Cardiac muscle cell (in vitro differentiated cells and primary cell): ENCODE measurements at regions not wholly inside any gene's neighbourhood (a gene's known extent, or its start where the extent isn't known, plus 50 kb on each side); places are given as distances from the start of the nearest gene placed in this dataset.
A peak's percentile ranks its signal among the peaks of the same experiment; 100 is the strongest.

ENCODE experiments used
- DNase-seq, 2 donors: peaks; one replicate each; pipeline versions ENCODE4 v3.0.0 to v3.0.0-alpha.2; 2010 to 2017; ENCODE audit warnings: low read depth in 1 of 2, low spot score in 1 of 2
- H3K27ac ChIP-seq: fragments of 200-600 bp; sonication (generic); 2 replicates; pipeline ENCODE4 v1.5.1; 2016
- H3K27me3 ChIP-seq: fragments of 200-600 bp; sonication (generic); 2 replicates; pipeline ENCODE4 v1.6.0; 2016; ENCODE audit warnings: control low read depth
- H3K36me3 ChIP-seq: fragments of 200-600 bp; sonication (generic); 2 replicates; pipeline ENCODE4 v1.5.1; 2016; ENCODE audit warnings: control low read depth
- H3K4me1 ChIP-seq: fragments of 200-600 bp; sonication (generic); 2 replicates; pipeline ENCODE4 v1.8.1; 2017; ENCODE audit warnings: low read depth, mild to moderate bottlenecking, mixed run types
- H3K4me3 ChIP-seq: fragments of 200-600 bp; sonication (generic); 2 replicates; pipeline ENCODE4 v1.5.1; 2016; ENCODE audit warnings: mild to moderate bottlenecking
- H3K9me3 ChIP-seq: fragments of 200-600 bp; sonication (generic); 2 replicates; pipeline ENCODE4 v1.5.1; 2017; ENCODE audit warnings: low read depth, mild to moderate bottlenecking, control low read depth
- CTCF ChIP-seq: IDR thresholded peaks from 2 replicates; pipeline ENCODE4 v1.5.1; 2012; ENCODE audit warnings: low read depth, mild to moderate bottlenecking, low read length

- H3K27me3 ChIP-seq, result peaks cover 25% of the 10 kb centered on the region
- no peak overlapping the region for H3K4me3 ChIP-seq
- H3K9me3 ChIP-seq, result no peaks in the 10 kb centered on the region
- no peaks in the 10 kb centered on the region for H3K4me1 ChIP-seq
- no peak overlapping the region for H3K27ac ChIP-seq
- peak in 1 of 2 donors; percentile 70 for DNase-seq
- H3K36me3 ChIP-seq, result no peaks in the 10 kb centered on the region
- no peak for TF ChIP-seq CTCF
These were observed 580.8 kb upstream of the EEF2KMT start for GRCh38 chr16:5678371-5678770.

- H3K27me3 ChIP-seq, result peaks cover 31% of the 10 kb centered on the region
- no peak overlapping the region for H3K4me3 ChIP-seq
- H3K36me3 ChIP-seq, result no peaks in the 10 kb centered on the region
- H3K27ac ChIP-seq, result no peak overlapping the region
- DNase-seq, result no peak
- no peaks in the 10 kb centered on the region for H3K4me1 ChIP-seq
- H3K9me3 ChIP-seq, result no peaks in the 10 kb centered on the region
- no peak for TF ChIP-seq CTCF
These were observed 573.8 kb upstream of the EEF2KMT start for GRCh38 chr16:5671421-5671820.

- H3K27ac ChIP-seq, result no peak overlapping the region
- no peak for TF ChIP-seq CTCF
These were observed 572.6 kb upstream of the EEF2KMT start for GRCh38 chr16:5670198-5670597.

DNA sequence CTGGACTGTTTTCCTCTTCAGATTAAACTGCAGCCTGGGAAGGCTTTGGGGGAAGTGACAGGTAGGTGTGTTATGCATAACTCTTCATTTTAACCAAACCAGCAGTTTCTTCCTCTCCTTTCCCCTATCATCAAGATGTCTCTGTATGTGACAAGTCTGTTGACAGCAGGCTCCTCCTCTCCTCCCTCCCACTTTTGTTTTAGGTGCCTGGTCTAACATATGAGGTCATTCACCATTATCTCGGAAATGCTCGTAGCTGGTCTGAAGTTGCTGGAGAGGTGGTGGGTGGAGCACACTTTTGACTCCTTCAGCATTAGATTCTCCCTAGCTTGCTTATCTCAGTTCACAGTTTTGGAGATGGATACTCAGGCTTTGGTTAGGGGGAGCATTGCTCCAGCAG lies 571.0 kb upstream of the EEF2KMT start:
- no peak for DNase-seq
- no peak overlapping the region for H3K4me3 ChIP-seq
- TF ChIP-seq CTCF, result no peak
- peaks cover 22% of the 10 kb centered on the region for H3K27me3 ChIP-seq
- no peaks in the 10 kb centered on the region for H3K36me3 ChIP-seq
- no peak overlapping the region for H3K27ac ChIP-seq
- H3K9me3 ChIP-seq, result no peaks in the 10 kb centered on the region
- no peaks in the 10 kb centered on the region for H3K4me1 ChIP-seq

More at GRCh38 chr16:5670198-5670597, 572.6 kb upstream of the EEF2KMT start:
- Histone ChIP-seq H3K36me3 (no peaks in the 10 kb centered on the region), H3K4me1 (no peaks in the 10 kb centered on the region), H3K4me3 (no peak overlapping the region), H3K27me3 (peaks cover 27% of the 10 kb centered on the region), H3K9me3 (no peaks in the 10 kb centered on the region)
- DNase-seq, result no peak

GRCh38 chr16:5665834-5666233 lies 568.2 kb upstream of the EEF2KMT start:
- H3K4me3 ChIP-seq, result no peak overlapping the region
- H3K27ac ChIP-seq, result no peak overlapping the region
- peak in 1 of 2 donors; percentile 30 for DNase-seq
- no peaks in the 10 kb centered on the region for H3K36me3 ChIP-seq
- H3K9me3 ChIP-seq, result no peaks in the 10 kb centered on the region
- peaks cover 14% of the 10 kb centered on the region for H3K27me3 ChIP-seq
- TF ChIP-seq CTCF, result no peak
- no peaks in the 10 kb centered on the region for H3K4me1 ChIP-seq

DNA sequence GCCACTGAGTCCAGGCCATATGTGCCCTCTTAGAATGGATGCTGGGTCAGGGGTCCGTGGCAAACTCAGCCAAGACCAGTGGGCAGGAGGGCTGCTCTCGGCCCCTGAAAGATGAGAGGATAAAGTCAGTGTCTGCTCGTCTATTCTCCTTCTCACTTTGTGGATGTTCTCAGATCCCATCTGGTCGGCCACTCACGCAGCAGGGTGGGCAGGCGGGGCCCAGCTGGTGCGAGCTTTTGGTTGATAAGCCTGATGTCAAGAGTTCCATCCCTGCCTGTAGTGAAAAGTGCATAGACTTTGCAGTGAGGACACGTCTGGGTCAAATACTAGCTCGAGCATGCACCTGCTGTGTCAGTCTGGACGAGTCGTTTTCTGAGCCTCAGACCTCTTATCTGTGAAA lies 556.2 kb upstream of the EEF2KMT start:
- Histone ChIP-seq H3K9me3 (no peaks in the 10 kb centered on the region), H3K27me3 (peaks cover 18% of the 10 kb centered on the region), H3K36me3 (no peaks in the 10 kb centered on the region), H3K4me3 (no peak overlapping the region), H3K27ac (no peak overlapping the region), H3K4me1 (no peaks in the 10 kb centered on the region)
- TF ChIP-seq CTCF, result no peak
- DNase-seq, result no peak
